ENCODE measurements at regions not wholly inside any gene's neighbourhood (a gene's known extent, or its start where the extent isn't known, plus 50 kb on each side); places are given as distances from the start of the nearest gene placed in this dataset.

GRCh38 chr14:25551674-25552073, 501.7 kb upstream of the STXBP6 start:
- Histone ChIP-seq H3K4me2 (ENCODE audit: low read length) (no peak overlapping the region), H3K9me3 (replicated peaks; ENCODE audit: low read length) (peaks cover 15% of the 10 kb centered on the region), H3K9ac (ENCODE audit: low read depth, low read length) (no peak overlapping the region), H3K4me3 (ENCODE audit: low read length) (no peak overlapping the region), H3K4me1 (ENCODE audit: control insufficient read depth, insufficient read depth, low read length) (no peaks in the 10 kb centered on the region), H3K27me3 (ENCODE audit: control insufficient read depth, insufficient read depth, low read length) (no peaks in the 10 kb centered on the region), H3K36me3 (ENCODE audit: insufficient read depth, low read length) (no peaks in the 10 kb centered on the region)

GRCh38 chr14:25546826-25547225, 496.9 kb upstream of the STXBP6 start:
- H3K27me3 ChIP-seq (ENCODE audit: control insufficient read depth, insufficient read depth, low read length): no peaks in the 10 kb centered on the region
- H3K9ac ChIP-seq (ENCODE audit: low read depth, low read length): no peak overlapping the region
- no peak overlapping the region for H3K4me2 ChIP-seq (ENCODE audit: low read length)
- no peaks in the 10 kb centered on the region for H3K36me3 ChIP-seq (ENCODE audit: insufficient read depth, low read length)
- H3K4me1 ChIP-seq (ENCODE audit: control insufficient read depth, insufficient read depth, low read length): no peaks in the 10 kb centered on the region
- peaks cover 22% of the 10 kb centered on the region for H3K9me3 ChIP-seq (replicated peaks; ENCODE audit: low read length)
- H3K4me3 ChIP-seq (ENCODE audit: low read length): no peak overlapping the region

- Histone ChIP-seq H3K27me3 (ENCODE audit: control insufficient read depth, insufficient read depth, low read length) (no peaks in the 10 kb centered on the region), H3K9ac (ENCODE audit: low read depth, low read length) (no peak overlapping the region), H3K4me2 (ENCODE audit: low read length) (no peak overlapping the region), H3K9me3 (replicated peaks; ENCODE audit: low read length) (peaks cover 13% of the 10 kb centered on the region), H3K36me3 (ENCODE audit: insufficient read depth, low read length) (no peaks in the 10 kb centered on the region), H3K4me1 (ENCODE audit: control insufficient read depth, insufficient read depth, low read length) (no peaks in the 10 kb centered on the region), H3K4me3 (ENCODE audit: low read length) (no peak overlapping the region)
Observed at GRCh38 chr14:25537846-25538455, 488.0 kb upstream of the STXBP6 start.

GRCh38 chr14:25526290-25526689, 476.3 kb upstream of the STXBP6 start:
- H3K4me1 ChIP-seq (ENCODE audit: control insufficient read depth, insufficient read depth, low read length): no peaks in the 10 kb centered on the region
- H3K4me2 ChIP-seq (ENCODE audit: low read length): no peak overlapping the region
- H3K36me3 ChIP-seq (ENCODE audit: insufficient read depth, low read length): no peaks in the 10 kb centered on the region
- no peak overlapping the region for H3K4me3 ChIP-seq (ENCODE audit: low read length)
- H3K9me3 ChIP-seq (replicated peaks; ENCODE audit: low read length): peaks cover 5% of the 10 kb centered on the region
- H3K9ac ChIP-seq (ENCODE audit: low read depth, low read length): no peak overlapping the region
- H3K27me3 ChIP-seq (ENCODE audit: control insufficient read depth, insufficient read depth, low read length): no peaks in the 10 kb centered on the region

DNA sequence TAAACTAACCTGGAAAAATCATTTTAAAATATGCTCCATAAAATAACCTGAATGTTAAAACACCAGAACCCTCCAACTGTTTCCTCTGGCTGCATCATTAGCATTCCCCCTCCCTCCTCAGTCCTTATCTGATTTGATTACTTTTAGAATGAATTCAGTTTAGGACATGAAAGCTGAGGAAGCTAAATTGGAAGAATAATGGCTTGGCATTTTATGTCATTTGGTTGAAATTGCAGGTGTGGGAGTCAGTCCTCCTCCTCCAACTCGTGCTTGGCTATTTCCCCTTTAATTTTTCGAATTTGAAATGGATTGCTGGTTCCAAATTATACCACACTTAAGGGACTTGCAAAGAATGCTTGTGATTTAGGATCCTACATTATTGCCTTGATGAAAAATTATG, 473.0 kb upstream of the STXBP6 start:
- Histone ChIP-seq H3K4me3 (ENCODE audit: low read length) (no peak overlapping the region), H3K4me1 (ENCODE audit: control insufficient read depth, insufficient read depth, low read length) (no peaks in the 10 kb centered on the region), H3K4me2 (ENCODE audit: low read length) (no peak overlapping the region), H3K9ac (ENCODE audit: low read depth, low read length) (no peak overlapping the region), H3K36me3 (ENCODE audit: insufficient read depth, low read length) (no peaks in the 10 kb centered on the region), H3K27me3 (ENCODE audit: control insufficient read depth, insufficient read depth, low read length) (no peaks in the 10 kb centered on the region), H3K9me3 (replicated peaks; ENCODE audit: low read length) (peaks cover 5% of the 10 kb centered on the region)

GRCh38 chr14:25522116-25522515, 472.2 kb upstream of the STXBP6 start:
- Histone ChIP-seq H3K4me1 (ENCODE audit: control insufficient read depth, insufficient read depth, low read length) (no peaks in the 10 kb centered on the region), H3K36me3 (ENCODE audit: insufficient read depth, low read length) (no peaks in the 10 kb centered on the region), H3K27me3 (ENCODE audit: control insufficient read depth, insufficient read depth, low read length) (no peaks in the 10 kb centered on the region), H3K4me3 (ENCODE audit: low read length) (no peak overlapping the region), H3K4me2 (ENCODE audit: low read length) (no peak overlapping the region), H3K9ac (ENCODE audit: low read depth, low read length) (no peak overlapping the region), H3K9me3 (replicated peaks; ENCODE audit: low read length) (peaks cover 5% of the 10 kb centered on the region)

DNA sequence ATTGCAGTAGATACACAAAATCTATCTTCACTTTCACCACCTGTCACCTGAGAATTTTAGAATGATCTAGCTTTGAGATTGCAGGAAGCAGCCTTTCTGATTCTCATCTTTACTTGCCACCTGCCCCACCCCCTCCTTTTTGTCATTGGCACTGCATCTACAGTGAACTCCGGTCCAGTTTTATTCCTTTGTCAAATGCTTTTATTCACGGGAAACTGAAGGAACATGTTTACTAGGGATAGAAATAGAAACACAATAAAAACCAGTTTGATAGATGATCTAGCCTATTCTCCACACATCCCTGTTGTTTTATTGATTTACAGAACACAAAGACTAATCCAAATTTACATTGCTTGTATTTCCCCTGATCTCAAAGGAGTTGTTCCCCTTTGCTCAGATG, 471.7 kb upstream of the STXBP6 start:
- H3K4me1 ChIP-seq (ENCODE audit: control insufficient read depth, insufficient read depth, low read length): no peaks in the 10 kb centered on the region
- no peaks in the 10 kb centered on the region for H3K36me3 ChIP-seq (ENCODE audit: insufficient read depth, low read length)
- no peaks in the 10 kb centered on the region for H3K27me3 ChIP-seq (ENCODE audit: control insufficient read depth, insufficient read depth, low read length)

DNA sequence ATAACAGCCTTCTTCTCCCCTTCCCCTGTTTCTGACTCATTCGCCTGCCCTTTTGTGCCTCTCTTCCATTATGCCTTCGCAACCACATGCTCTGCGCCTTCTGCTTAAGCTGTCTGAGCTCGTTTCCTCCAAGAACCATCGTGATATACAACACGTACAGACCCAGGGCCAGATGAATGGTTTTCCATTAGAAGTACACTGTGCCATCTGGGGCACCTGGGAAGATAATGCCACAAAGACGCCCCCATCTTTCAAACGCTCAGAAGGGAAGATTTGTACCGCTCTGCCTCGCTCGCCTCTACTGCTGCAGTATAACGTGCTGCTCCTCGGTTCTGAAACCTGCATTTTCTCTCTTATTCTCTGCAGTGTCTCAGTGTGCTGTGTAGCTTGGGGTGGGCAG, 470.9 kb upstream of the STXBP6 start:
- Histone ChIP-seq H3K27me3 (ENCODE audit: control insufficient read depth, insufficient read depth, low read length) (no peaks in the 10 kb centered on the region), H3K4me3 (ENCODE audit: low read length) (no peak overlapping the region)

More for the DNA sequence above, 471.7 kb upstream of the STXBP6 start:
- Histone ChIP-seq H3K9me3 (replicated peaks; ENCODE audit: low read length) (peaks cover 5% of the 10 kb centered on the region), H3K4me2 (ENCODE audit: low read length) (no peak overlapping the region), H3K4me3 (ENCODE audit: low read length) (no peak overlapping the region), H3K9ac (ENCODE audit: low read depth, low read length) (no peak overlapping the region)

DNA sequence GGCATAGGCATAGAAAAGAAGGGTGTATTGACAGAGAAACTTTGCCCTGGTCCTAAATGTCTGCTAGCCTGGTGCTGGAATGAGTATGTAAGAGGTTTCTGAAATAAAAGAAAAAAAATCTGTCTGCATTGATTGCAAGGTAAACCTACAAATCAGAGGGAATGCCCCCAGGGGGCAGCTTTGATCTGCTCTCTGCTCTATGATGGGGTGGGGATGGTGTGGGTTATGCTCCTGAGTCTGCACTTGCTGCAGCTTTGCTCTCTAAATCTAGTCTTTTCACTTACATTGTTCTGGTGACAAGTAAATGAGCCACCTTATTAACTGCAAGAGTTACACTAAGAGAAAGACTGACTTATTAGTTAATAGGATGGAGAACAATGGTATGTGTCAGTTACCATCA, 468.4 kb upstream of the STXBP6 start:
- peaks cover 8% of the 10 kb centered on the region for H3K9me3 ChIP-seq (replicated peaks; ENCODE audit: low read length)
- H3K27me3 ChIP-seq (ENCODE audit: control insufficient read depth, insufficient read depth, low read length): no peaks in the 10 kb centered on the region
- no peak overlapping the region for H3K9ac ChIP-seq (ENCODE audit: low read depth, low read length)
- H3K4me3 ChIP-seq (ENCODE audit: low read length): no peak overlapping the region
- H3K36me3 ChIP-seq (ENCODE audit: insufficient read depth, low read length): no peaks in the 10 kb centered on the region
- H3K4me1 ChIP-seq (ENCODE audit: control insufficient read depth, insufficient read depth, low read length): no peaks in the 10 kb centered on the region
- H3K4me2 ChIP-seq (ENCODE audit: low read length): no peak overlapping the region

More for the DNA sequence above, 470.9 kb upstream of the STXBP6 start:
- Histone ChIP-seq H3K9me3 (replicated peaks; ENCODE audit: low read length) (peaks cover 5% of the 10 kb centered on the region), H3K9ac (ENCODE audit: low read depth, low read length) (no peak overlapping the region), H3K36me3 (ENCODE audit: insufficient read depth, low read length) (no peaks in the 10 kb centered on the region), H3K4me2 (ENCODE audit: low read length) (no peak overlapping the region), H3K4me1 (ENCODE audit: control insufficient read depth, insufficient read depth, low read length) (no peaks in the 10 kb centered on the region)

DNA sequence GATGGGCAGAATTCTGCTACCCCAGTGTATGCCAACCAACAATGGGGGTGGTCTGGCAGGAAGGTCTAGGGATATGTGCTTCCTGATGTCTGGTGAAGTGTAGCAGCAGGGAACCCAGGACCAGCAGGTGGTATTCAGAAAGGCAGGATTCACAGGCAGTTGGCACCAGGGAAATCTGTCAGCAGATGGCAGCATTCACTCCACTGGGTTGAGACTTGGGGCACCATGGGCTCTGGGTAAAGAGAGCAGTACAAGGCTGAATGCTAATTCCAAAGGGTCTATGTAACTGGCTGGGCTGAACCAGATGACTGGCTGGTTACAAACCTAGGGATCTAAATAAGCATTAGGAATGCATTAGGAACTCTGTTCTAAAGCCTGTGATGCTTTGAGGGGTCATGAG, 466.9 kb upstream of the STXBP6 start:
- no peak overlapping the region for H3K9ac ChIP-seq (ENCODE audit: low read depth, low read length)
- no peak overlapping the region for H3K4me2 ChIP-seq (ENCODE audit: low read length)
- H3K4me3 ChIP-seq (ENCODE audit: low read length): no peak overlapping the region
- no peaks in the 10 kb centered on the region for H3K27me3 ChIP-seq (ENCODE audit: control insufficient read depth, insufficient read depth, low read length)
- H3K36me3 ChIP-seq (ENCODE audit: insufficient read depth, low read length): no peaks in the 10 kb centered on the region
- H3K9me3 ChIP-seq (replicated peaks; ENCODE audit: low read length): peaks cover 10% of the 10 kb centered on the region
- no peaks in the 10 kb centered on the region for H3K4me1 ChIP-seq (ENCODE audit: control insufficient read depth, insufficient read depth, low read length)

DNA sequence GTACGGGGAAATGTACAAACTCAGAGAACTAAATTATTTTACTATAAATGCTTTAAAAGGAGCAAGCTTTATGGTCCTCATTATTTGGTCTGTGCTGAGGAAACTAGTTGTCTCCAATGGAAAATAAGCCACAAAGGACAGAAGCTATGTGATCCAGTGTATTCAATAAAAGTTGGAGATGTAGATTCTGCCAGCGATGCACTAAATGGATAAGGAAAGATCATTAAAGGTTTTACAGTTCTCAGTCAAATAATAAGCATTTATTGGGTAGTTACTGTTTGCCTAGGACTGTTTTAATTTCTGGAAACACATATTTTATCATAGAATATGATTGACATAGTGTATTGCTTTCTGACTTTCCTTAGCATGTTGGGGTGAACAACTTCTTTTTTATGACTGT, 458.9 kb upstream of the STXBP6 start:
- H3K4me3 ChIP-seq (ENCODE audit: low read length): no peak overlapping the region
- H3K9ac ChIP-seq (ENCODE audit: low read depth, low read length): no peak overlapping the region

DNA sequence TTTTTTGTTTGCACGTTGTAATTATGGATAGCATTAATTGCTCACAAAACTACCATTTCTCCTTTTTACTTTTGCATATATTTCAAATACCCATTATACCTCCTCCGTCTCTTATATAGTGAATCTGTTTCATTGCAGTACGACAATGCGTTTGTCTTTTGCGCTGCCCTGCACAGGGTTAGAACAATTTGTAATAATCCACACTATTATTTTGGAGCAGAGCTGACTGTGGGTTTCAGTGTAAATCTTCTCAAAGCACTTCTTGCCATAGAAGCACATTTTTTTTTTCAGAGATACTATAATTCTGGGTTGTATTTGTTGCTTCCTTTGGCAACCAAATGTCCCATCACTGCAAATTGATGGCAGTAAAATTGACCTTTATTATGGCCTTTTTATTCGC, 451.8 kb upstream of the STXBP6 start:
- no peak overlapping the region for H3K4me3 ChIP-seq (ENCODE audit: low read length)
- H3K36me3 ChIP-seq (ENCODE audit: insufficient read depth, low read length): no peaks in the 10 kb centered on the region
- H3K4me2 ChIP-seq (ENCODE audit: low read length): no peak overlapping the region
- H3K9me3 ChIP-seq (replicated peaks; ENCODE audit: low read length): peaks cover 5% of the 10 kb centered on the region
- H3K9ac ChIP-seq (ENCODE audit: low read depth, low read length): no peak overlapping the region
- no peaks in the 10 kb centered on the region for H3K27me3 ChIP-seq (ENCODE audit: control insufficient read depth, insufficient read depth, low read length)
- no peaks in the 10 kb centered on the region for H3K4me1 ChIP-seq (ENCODE audit: control insufficient read depth, insufficient read depth, low read length)

More for the DNA sequence above, 458.9 kb upstream of the STXBP6 start:
- no peak overlapping the region for H3K4me2 ChIP-seq (ENCODE audit: low read length)
- H3K36me3 ChIP-seq (ENCODE audit: insufficient read depth, low read length): no peaks in the 10 kb centered on the region
- H3K27me3 ChIP-seq (ENCODE audit: control insufficient read depth, insufficient read depth, low read length): no peaks in the 10 kb centered on the region
- no peaks in the 10 kb centered on the region for H3K4me1 ChIP-seq (ENCODE audit: control insufficient read depth, insufficient read depth, low read length)
- peaks cover 3% of the 10 kb centered on the region for H3K9me3 ChIP-seq (replicated peaks; ENCODE audit: low read length)
